Esophagus muscularis mucosa (tissue), 3 donors: ENCODE measurements at regions not wholly inside any gene's neighbourhood (a gene's known extent, or its start where the extent isn't known, plus 50 kb on each side); places are given as distances from the start of the nearest gene placed in this dataset.

ENCODE experiments used
- POLR2A ChIP-seq: fragments of 450-650 bp; IDR thresholded peaks from one replicate; pipeline ENCODE4 v1.6.1; 2017; ENCODE audit warnings: antibody characterized with exemption, moderate library complexity, mild to moderate bottlenecking, low read depth
- POLR2AphosphoS5 ChIP-seq, 2 donors: sonication (generic); formaldehyde crosslinking; IDR thresholded peaks; one replicate each; pipeline ENCODE4 v1.6.1; 2017; ENCODE audit warnings: antibody characterized with exemption in 2 of 2
- TF ChIP-seq, protein P1 (sequence below), 3 experiments: fragments of 200-600 bp in 2 of 3; fragments of 450-650 bp in 1 of 3; sonication (generic) in 2 of 3; IDR thresholded peaks; one replicate each; pipeline ENCODE4 v1.5.1; 2017 to 2019; ENCODE audit warnings: antibody characterized with exemption in 3 of 3, mild to moderate bottlenecking in 2 of 3, moderate library complexity in 1 of 3

DNA sequence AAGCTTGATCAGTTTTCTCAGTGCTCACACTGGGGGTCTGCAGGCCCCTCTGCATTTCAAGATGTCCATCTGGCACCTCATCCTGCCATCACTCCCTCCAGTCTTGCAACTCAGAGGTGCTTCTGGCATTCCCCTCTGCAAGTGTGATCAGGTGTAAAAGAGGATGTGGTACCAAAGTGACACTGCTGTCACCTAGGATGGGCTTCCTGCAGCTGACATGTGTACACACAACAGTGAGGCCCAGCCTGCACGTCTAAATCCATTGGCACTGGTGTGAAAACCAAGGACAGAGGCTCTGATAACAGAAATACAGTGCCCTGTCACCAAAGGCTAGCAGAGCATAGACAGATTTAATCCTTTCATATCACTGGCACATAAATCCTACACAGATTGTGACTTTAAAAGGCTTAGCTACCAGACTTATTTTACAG lies 162.5 kb upstream of the CELF2 start:
- TF ChIP-seq POLR2A (no peak), POLR2AphosphoS5 (IDR thresholded peaks at IDR 0.05) (no peak)
- TF ChIP-seq, protein P1, sequence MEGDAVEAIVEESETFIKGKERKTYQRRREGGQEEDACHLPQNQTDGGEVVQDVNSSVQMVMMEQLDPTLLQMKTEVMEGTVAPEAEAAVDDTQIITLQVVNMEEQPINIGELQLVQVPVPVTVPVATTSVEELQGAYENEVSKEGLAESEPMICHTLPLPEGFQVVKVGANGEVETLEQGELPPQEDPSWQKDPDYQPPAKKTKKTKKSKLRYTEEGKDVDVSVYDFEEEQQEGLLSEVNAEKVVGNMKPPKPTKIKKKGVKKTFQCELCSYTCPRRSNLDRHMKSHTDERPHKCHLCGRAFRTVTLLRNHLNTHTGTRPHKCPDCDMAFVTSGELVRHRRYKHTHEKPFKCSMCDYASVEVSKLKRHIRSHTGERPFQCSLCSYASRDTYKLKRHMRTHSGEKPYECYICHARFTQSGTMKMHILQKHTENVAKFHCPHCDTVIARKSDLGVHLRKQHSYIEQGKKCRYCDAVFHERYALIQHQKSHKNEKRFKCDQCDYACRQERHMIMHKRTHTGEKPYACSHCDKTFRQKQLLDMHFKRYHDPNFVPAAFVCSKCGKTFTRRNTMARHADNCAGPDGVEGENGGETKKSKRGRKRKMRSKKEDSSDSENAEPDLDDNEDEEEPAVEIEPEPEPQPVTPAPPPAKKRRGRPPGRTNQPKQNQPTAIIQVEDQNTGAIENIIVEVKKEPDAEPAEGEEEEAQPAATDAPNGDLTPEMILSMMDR (IDR thresholded peaks at IDR 0.05): no peak
